ENCODE measurements at regions not wholly inside any gene's neighbourhood (a gene's known extent, or its start where the extent isn't known, plus 50 kb on each side); places are given as distances from the start of the nearest gene placed in this dataset.
"Not testable (repeated sequence)": the region's sequence is repeated elsewhere in the genome, so short reads cannot be mapped to it uniquely, and the experiment has no call there.

GRCh38 chr1:174105086-174105485, 54.2 kb upstream of the RABGAP1L start:
- no peak for DNase-seq

DNA sequence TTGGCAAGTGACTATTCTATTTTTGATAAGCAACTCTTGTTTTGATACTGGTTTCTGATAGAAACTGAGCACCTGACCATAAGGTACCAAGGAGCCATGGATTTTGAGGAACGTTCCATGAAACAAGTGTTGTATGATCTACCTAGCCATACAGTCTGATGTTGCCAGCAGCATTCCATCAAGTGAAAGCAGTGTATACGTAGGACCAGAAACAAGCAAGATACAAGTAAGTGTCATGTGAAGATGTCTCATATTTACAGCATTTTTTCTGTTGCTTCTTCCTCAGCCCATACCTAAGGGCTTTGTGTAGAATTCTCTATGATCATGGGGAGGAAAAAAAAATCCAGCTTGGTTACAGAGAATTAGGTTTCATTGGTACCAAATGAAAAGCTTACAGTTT, 55.6 kb upstream of the RABGAP1L start:
- DNase-seq = no peak

DNA sequence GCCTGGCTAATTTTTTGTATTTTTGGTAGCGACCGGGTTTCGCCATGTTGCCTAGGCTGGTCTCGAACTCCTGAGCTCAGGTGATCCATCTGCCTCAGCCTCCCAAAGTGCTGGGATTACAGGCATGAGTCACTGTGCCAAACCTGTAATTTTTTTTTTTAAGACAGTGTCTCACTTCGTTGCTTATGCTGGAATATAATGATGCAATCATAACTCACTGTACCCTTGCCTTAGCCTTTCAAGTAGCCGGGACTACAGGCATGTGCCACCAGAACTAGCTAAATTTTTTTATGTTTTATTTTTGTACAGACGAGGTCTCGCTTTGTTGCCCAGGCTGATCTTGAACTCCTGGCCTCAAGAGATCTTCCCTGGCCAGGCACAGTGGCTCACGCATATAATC, 57.3 kb upstream of the RABGAP1L start:
- not testable (repeated sequence) for DNase-seq

GRCh38 chr1:174097426-174097825, 61.9 kb upstream of the RABGAP1L start:
- DNase-seq = no peak

GRCh38 chr1:174093789-174094188, 65.5 kb upstream of the RABGAP1L start:
- DNase-seq = peak; percentile 3 to 7

GRCh38 chr1:174090471-174090870, 68.3 kb upstream of the RC3H1 start:
- no peak for DNase-seq

GRCh38 chr1:174080819-174081218, 58.7 kb upstream of the RC3H1 start:
- DNase-seq = no peak

DNA sequence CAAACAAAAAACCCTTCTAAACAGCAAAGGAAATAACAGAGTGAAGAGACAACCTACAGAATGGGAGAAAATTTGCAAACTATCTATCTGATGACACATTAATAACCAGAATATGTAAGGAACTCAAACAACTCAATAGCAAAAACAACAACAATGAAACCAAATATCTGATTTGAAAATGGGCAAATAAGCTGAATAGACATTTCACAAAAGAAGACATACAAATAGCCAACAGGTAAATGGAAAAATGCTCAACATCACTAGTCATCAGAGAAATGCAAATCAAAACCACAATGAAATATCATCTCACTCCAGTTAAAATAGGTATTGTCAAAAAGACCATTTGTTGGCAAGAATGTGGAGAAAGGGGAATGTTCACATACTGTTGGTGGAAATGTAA, 57.6 kb upstream of the RC3H1 start:
- no peak for DNase-seq

DNA sequence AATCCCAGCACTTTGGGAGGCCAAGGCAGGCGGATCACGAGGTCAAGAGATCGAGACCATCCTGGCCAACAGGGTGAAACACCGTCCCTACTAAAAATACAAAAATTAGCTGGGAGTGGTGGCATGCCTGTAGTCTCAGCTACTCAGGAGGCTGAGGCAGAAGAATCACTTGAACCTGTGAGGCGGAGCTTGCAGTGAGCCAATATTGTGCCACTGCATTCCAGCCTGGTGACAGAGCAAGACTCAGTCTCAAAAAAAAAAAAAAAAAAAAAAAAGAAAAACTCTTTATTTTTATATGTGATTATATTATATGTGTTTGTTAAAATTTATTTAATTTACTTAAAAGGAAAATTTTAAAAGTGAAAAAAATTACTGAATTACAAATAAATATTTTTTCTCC, 56.8 kb upstream of the RC3H1 start:
- not testable (repeated sequence) for DNase-seq

- DNase-seq = no peak
These were observed 55.8 kb upstream of the RC3H1 start for GRCh38 chr1:174077749-174078490.

DNA sequence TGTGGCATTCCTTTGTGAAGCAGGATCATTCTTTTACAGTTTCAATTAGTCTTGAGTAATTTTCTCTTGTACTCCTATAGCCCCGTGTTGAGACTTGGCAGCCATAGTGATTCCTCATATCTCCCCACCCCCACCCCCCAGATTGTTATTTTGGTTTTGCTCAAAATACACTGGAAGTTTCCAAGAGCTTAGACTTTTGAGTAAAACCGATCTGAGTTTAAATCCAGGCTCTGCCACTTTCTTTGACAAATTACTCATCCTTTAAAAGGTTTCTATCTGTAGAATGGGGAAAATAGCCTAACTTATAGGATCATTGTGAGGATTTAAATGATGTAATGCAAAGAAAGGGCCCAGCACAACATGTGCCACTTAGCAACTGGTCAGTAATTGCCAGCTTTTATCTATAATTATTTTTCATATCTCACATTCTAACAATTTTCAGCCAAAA, 53.1 kb upstream of the RC3H1 start:
- no peak for DNase-seq

GRCh38 chr1:174074757-174075156, 52.6 kb upstream of the RC3H1 start:
- DNase-seq = peak; percentile 40 to 55

- no peak for DNase-seq
These were observed 50.4 kb upstream of the RC3H1 start for GRCh38 chr1:174072581-174072980.
